Stimulated activated CD8-positive, alpha-beta memory T cell treated with anti-CD3 and anti-CD28 coated beads, Interleukin-15, amount 100 ng/mL, for 4 hours (primary cell): ENCODE measurements at regions not wholly inside any gene's neighbourhood (a gene's known extent, or its start where the extent isn't known, plus 50 kb on each side); places are given as distances from the start of the nearest gene placed in this dataset.
"Not testable (repeated sequence)": the region's sequence is repeated elsewhere in the genome, so short reads cannot be mapped to it uniquely, and the experiment has no call there.

ENCODE experiments used
- DNase-seq, 2 donors: peaks; one replicate each; pipeline ENCODE4 v3.0.0-alpha.2; 2020; ENCODE audit warnings: low read depth in 2 of 2

DNA sequence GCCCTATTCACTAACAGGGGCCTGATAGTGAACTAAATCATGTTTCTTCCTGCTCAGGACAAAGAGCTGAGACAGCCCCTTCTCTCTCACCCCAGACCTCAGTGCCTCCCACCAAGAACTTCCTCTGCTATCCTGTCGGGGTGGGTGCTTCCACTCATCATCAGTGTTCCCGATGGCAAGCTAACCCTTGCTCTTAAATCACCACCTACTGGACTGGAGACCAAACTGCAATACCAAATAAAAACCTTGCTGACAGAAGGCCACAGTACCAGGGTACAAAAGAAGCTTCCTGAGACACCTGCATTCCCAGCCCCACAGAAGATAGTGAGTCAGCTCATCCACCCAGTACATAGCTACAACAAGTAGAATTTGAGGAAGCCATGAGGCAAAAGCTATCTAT is 799.5 kb downstream of the LTN1 start:
- no peak for DNase-seq

DNA sequence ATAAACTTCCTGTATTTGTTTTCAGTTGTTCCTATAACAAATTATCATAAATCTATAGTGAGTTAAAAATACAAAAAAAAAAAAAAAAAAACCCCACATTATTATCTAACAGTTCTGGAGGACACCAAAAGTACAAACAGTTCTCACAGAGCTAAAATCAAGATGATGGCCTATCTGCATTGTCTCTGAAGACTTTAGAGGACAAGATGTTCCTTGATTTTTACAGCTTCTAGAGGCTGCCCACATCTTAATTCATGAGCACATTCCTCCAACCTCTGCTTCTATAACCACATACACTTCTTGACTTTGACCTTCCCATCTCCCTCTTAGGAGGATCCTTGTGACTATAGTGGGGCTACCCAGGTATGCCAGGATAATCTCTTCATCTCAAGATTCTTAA is 806.1 kb downstream of the LTN1 start:
- DNase-seq: no peak

DNA sequence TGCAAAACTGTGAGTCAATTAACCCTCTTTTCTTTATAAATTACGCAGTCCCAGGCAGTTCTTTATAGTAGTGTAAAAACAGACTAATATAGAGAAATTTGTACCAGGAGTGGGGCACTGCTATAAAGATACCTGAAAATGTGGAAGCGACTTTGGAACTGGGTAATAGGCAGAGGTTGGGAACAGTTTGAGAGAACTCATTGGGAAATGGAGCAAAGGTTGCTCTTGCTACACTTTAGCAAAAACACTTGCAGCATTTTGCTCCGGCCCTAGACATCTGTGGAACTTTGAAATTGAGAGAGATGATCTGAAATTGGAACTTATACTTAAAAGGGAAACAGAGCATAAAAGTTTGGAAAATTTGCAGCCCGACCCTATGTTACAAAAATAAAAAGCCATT is 810.9 kb downstream of the LTN1 start:
- DNase-seq: no peak

DNA sequence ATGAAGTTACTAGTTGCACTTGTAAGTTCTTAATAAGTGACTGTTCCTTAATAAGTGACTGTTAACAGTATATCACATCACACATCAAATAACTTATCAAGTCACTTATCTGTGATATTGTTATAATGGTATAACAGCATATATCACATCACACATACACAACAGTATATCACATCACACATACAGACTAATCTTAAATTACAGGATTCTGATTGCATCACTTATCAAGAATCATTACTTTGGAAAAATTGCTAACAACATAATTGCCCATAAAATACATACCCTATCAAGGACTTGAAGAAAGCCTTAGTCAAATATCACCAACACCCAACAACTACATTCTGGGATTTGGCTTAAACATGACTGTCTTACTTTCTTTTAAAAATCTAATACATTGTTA is 813.5 kb downstream of the LTN1 start:
- no peak for DNase-seq

DNA sequence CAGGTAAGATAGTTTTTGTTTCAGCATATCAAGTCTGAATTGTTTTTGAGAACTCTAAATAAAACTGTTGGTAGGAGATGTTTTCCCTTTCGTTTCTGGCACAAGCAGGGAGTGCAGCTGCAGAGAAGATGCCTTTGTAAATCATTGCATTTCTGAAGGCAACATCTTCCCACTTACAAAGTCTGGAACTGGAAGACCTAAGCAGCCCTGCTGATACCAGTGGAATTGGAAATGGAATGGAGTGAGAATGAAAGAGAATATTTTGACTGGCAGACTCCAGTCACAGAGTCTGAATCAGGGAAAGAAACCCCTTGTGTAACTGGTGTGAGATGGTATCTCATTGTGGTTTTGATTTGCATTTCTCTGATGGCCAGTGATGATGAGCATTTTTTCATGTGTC is 815.6 kb downstream of the LTN1 start:
- DNase-seq: no peak

DNA sequence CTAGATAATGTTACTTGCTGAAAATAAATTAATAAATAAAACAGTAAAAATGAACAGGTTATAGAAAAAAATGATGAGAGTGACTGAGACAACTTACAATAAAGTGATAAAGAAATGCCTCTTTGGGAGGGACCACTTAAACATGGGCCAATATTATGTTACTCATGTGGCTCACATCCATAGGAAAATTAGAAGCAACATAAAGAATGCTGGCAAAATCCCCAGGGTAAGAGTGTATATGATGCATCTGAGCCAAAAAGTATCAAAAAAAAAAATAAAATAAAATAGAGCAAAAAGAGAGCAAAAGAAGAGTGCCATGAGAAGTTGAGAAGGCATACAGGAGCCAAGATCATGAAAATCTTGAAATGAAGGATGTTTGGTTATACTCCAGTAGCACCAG is 818.0 kb downstream of the LTN1 start:
- no peak for DNase-seq

DNA sequence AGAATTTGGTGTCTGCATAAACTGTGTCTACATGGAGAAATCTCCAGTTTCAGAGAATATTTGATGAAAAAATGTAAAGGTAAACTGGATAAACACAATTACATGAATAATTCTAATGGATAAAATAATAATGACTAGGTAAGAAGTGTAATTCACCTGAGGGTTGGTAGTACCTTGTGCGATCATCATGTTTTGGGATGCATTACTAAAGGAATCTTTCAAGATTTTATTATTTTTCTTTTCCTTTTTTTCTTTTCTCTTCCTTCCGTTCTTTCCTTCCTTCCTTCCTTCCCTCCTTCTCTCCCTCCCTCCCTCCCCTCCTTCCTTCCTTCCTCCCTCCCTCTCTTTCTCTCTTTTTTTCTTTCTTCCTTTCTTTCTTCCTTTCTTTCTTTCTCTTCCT is 818.7 kb downstream of the LTN1 start:
- DNase-seq: no peak

DNA sequence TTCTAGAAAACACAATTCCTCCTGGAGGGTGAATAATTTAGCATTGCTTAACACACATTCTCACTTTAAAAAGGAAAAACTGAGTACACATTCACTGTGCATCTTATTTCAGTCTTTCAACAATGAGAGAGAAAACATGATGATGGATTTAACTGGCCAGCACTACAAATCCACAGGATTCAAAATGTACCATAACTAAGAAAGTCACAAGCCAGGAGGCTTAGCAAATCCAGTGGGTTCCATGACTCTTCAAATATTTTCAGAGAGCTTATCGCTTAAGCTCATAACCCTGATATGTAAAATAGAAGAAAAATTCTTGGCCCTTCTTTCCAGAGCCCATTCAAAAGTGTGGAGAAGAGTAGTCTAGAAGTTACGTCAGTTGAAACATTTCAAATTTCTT is 820.3 kb downstream of the LTN1 start:
- DNase-seq: no peak

DNA sequence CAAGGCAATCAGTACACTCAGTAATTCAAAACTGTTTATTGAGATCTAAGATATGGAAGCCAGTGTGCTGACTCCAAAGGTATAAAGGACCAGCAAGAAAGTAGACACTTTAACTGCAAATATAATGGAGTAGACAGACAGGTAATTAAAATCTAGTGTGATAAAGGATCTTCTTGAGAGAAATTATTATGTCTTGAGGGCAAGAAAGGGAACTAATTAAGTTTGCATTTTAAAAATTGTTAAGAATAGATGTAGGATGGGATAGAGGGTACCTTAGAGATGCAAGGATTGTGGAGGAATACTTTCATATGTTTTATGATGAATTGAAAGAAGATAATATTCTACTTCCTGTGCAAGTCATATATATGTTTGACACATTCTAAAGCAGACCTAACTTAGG is 825.3 kb downstream of the LTN1 start:
- DNase-seq: no peak

DNA sequence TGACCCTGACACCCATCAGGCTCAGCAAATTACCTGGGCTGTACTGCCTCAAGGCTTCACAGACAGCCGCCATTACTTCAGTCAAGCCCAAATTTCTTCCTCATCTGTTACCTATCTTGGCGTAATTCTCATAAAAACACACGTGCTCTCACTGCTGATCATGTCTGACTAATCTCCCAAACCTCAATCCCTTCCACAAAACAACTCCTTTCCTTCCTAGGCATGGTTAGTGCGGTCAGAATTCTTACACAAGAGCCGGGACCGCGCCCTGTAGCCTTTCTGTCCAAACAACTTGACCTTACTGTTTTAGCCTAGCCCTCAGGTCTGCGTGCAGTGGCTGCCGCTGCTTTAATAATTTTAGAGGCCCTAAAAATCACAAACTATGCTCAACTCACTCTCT is 828.2 kb downstream of the LTN1 start:
- DNase-seq: not testable (repeated sequence)

DNA sequence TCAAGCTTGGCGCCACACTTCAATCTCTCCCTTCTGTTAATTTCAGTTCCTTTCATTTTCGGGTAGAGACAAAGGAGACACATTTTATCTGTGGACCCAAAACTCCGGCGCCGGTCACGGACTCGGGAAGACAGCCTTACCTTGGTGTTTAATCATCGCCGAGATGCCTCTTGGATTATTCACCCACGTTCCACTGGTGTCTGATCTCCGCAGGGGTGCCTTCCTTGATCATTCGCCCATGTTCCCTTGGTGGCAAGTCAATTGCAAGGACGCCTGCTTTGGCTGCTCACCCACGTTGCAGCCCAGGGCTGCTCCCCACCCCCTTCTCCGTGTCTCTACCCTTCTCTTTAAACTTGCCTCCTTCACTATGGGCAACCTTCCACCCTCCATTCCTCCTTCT is 830.6 kb downstream of the LTN1 start:
- DNase-seq: not testable (repeated sequence)

DNA sequence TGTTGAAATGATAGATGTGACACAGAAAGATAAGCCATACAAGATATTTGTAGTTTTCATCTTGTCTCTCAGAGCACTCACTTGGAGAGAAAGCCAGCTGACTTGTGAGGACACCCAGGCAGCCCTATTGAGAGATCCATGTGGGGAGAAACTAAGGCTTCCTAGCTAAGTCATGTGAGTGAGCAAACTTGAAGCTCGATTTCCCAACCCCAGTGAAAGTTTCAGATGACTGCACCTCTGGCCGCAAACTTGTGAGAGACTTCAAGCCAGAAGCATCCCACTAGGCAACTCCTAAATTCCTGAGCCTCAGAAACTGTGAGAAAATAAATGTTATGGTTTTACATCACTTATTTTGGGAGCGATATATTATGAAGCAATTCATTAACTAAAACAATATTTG is 832.3 kb downstream of the LTN1 start:
- no peak for DNase-seq

DNA sequence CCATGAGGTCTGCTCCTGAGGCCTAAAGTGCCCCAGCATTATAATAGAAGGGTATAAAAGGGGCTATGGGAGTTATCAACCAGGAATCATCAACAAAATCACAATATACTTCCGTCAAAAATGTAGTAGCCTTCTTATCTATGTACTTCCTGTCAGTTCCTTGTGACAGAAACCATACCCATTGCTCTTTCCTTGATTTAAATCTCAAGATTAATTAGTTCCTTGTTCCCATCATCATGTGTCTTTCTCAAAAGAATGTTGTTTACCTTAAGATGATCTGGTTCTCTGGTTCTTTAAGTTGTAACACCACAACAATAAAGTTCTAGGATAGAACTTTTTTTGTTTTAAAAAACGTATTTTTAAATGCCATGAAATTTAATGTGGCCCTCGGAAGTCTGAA is 833.3 kb downstream of the LTN1 start:
- DNase-seq: no peak

DNA sequence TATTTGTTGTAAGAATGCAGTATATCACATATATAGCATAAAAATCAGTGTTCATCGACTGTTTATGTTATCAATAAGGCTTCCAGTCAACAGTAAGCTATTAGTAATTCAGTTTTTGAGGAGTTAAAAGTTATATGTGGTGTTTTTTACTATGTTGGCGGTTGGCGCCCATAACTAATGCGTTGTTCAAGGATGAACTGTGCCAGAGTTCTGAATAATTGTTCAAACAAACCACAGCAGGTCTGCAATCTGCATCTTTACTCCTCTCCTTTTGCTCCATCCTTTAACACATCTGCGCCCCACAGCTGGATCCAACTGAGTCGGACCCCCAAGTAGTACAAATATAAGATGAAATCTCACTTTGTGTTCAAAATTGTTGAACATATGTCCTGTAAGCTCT is 836.1 kb downstream of the LTN1 start:
- no peak for DNase-seq

DNA sequence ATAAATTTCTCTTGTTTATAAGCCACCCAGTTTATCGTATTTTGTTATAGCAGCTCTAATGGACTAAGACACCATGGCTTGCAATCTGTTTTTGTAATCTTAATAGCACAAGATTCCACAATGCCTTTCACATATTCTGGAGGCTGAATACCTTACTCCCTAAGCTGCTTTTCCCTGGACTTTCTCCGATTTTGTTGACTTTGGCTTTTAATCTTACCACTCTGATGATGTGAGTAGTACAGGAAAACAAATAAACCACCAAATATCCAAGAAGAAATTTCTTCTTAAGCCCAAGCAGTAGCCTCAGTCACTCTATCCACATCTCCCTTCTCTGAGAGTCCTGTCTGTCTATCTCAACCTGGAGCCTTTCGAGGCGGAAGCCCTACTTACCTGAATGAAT is 838.6 kb downstream of the LTN1 start:
- no peak for DNase-seq

DNA sequence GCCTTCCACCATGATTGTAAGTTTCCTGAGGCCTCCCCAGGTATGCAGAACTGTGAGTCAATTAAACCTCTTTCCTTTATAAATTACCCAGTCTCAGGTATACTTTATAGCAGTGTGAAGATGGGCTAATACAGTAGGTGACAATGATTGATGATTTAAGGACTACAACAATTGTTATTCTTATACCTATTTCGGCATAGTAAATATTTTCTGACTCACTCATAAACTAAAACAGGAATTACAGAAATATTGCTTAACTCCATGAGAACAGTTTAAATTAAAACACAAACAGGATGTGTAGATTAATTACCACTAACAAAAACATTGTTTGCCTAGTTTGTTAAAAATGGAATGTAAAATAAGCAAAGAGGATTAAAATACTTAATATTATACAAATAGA is 839.9 kb downstream of the LTN1 start:
- no peak for DNase-seq

DNA sequence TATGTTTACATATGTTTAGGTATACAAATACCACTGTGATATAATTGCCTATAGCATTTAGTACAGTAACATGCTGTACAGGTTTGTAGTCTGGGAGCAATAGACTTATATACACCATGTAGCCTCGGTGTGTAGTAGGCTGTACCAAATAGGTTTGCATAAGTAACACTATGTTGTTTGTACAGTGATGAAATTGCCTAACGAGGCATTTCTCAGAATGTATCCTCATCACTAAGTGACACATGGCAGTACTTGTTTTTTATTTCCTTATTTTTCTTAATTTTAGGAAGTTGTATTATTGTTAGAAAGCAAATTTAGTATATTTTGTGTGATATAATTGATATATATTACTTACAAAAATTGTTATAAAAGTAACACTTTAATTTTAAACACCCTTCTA is 840.9 kb downstream of the LTN1 start:
- no peak for DNase-seq

DNA sequence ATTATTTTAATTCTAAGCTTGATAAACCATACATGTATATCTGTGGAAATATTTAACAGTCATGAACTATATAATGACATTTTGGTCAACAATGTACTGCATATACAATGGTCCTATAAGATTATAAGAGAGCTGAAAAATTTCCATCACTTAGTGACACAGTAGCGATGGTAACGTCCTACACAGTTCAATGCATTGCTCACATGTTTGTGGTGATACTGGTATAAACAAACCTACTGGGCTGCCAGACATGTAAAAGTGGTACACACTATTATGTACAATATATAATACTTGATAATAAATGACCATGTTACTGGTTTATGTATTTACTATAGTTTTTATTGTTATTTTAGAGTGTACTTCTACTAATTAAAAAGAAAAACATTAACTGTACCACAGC is 841.9 kb downstream of the LTN1 start:
- no peak for DNase-seq

DNA sequence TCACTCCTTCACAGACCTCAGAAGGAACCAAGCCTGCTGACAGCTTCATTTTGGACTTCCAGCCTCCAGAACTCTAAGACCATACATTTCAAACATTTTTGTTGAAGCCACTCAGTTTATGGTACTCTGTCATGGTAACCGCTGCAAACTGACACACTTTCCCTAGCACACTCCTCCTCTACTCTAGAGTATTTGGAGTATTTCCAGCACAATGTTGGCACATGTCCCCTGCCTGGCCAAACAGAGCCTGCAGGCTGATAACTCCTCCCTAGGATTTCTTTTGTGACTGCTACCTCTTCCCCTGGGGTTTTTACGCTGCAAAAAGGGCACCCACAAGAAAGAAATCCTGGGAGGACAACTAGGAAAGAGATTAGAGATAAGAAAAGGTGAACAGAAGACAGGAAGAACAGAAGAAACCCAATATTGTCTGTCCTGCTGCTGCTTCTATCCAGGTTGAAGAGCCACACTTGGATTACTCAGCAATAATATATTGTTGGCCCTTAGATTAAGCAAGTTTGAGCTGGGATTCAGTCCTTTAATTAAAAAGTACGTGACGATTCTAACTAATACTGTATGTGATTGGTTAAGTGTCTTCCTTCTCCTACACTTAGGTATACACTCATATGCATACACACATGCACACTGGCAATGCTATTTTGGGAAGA is 844.1 kb downstream of the LTN1 start:
- no peak for DNase-seq

DNA sequence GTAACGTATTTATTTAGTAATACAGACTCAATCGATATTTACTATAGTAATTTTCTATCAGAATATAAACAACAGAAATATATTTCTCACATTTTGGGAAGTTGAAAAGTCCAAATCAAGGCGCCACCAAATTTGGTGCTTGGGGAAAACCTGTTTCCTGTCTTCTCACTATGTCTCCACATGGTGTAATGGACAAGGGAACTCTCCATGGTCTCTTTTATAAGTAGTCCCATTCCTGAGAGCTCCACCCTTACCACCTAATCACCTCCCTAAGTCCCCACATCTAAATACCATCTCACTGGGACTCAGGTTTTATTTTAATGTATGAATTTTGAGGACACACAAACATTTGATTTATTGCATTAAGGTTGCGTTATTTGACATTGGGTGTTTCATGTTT is 848.0 kb downstream of the LTN1 start:
- DNase-seq: no peak

DNA sequence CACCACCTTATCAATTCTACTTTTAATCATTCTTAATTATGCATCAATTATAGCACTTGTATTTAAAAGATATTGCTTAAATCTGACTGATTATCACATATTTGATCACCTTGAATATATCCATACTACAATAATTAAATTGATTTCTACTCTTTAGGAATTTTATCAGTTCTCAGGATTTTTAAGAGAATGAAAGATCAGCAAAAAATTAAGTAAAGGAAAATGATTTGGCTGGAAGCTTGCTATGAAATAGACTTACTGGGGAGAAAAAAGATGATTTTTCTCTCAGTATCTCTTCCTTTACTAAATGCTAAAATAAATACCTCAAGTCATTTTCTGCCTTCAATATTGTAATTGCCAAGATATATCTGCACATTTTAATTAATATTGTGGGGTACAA is 848.6 kb downstream of the LTN1 start:
- DNase-seq: no peak

DNA sequence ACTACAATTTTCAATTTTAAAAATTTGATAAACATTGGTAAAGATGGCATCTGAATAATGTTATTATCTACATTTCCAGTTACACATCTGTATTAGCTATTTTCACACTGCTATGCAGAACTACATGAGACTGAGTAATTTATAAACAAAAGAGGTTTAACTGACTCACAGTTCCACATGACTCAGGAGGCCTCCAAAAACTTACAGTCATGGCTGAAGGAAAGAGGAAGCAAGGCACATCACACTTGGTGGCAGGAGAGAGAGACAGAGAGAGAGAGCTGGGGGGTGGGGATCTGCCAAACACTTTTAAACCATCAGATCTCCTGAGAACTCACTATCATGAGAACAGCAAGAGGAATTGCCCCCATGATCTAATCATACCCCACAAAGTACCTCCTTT is 850.0 kb downstream of the LTN1 start:
- no peak for DNase-seq

DNA sequence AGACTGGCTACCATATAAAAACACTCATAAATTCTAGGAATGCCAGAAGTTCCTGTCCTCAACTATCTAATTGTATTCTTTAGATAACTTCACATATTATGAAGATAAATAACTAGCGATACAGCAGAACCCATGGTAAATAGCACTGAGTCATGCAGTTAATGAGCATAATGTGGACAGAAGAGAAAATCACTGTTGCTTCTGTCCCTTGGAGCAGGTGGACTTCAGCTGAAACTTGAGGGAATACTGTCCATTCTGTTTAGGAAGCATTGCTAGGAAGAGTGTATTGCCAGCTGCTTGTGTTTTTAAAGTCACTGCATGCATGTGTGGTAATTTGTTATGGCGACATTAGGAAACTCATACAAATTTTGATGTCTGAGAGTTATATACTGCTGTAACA is 854.4 kb downstream of the LTN1 start:
- DNase-seq: no peak

DNA sequence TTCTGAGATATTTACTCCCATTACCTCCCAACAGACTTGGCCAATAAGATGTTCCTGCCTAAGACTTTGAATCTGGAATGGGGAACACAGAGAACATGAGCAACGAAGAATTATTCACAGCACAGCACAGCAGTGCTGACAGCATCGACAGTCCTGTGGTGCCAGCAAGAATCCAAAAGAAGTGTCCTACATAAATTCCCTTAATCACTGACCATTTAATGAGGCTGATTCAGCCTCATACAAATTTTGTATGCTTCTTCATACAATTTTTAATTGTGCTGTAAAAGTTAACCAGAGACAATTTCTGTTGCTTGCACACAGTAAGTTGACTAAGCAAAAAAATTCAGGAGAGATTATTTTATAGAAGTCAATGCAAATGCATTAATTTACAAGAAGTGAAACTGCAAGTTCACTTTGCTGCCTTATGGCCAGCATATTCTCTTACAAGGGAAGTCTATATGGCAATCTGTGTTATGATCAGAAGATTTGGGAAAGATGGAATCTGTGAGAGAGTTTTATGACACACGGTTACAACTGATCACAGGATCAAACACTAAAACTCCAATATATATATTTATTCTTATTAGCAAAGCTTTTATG is 855.9 kb downstream of the LTN1 start:
- no peak for DNase-seq
